ENCODE measurements at regions not wholly inside any gene's neighbourhood (a gene's known extent, or its start where the extent isn't known, plus 50 kb on each side); places are given as distances from the start of the nearest gene placed in this dataset.

- TF ChIP-seq, protein P1, sequence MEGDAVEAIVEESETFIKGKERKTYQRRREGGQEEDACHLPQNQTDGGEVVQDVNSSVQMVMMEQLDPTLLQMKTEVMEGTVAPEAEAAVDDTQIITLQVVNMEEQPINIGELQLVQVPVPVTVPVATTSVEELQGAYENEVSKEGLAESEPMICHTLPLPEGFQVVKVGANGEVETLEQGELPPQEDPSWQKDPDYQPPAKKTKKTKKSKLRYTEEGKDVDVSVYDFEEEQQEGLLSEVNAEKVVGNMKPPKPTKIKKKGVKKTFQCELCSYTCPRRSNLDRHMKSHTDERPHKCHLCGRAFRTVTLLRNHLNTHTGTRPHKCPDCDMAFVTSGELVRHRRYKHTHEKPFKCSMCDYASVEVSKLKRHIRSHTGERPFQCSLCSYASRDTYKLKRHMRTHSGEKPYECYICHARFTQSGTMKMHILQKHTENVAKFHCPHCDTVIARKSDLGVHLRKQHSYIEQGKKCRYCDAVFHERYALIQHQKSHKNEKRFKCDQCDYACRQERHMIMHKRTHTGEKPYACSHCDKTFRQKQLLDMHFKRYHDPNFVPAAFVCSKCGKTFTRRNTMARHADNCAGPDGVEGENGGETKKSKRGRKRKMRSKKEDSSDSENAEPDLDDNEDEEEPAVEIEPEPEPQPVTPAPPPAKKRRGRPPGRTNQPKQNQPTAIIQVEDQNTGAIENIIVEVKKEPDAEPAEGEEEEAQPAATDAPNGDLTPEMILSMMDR (CRISPR knock-in tag; IDR thresholded peaks at IDR 0.05): no peak
- TF ChIP-seq ZFP41 (CRISPR knock-in tag; IDR thresholded peaks at IDR 0.05; ENCODE audit: borderline replicate concordance) (no peak), U2AF1 (optimal IDR thresholded peaks at IDR 0.05; ENCODE audit: low read depth, low read length) (no peak)
Measured at GRCh38 chr3:124530916-124531315, 199.3 kb upstream of the UMPS start.

Data from HepG2 (cell line).